PC-9 (cell line): ENCODE measurements at regions not wholly inside any gene's neighbourhood (a gene's known extent, or its start where the extent isn't known, plus 50 kb on each side); places are given as distances from the start of the nearest gene placed in this dataset.
A peak's percentile ranks its signal among the peaks of the same experiment; 100 is the strongest.

Experiments used
- BruUV-seq: library from RNA; stranded (reverse); fragments of 400-500 nt; replicated peaks from 2 replicates; lab custom pipeline; 2021; lab: Mats Ljungman, UMichigan
- CTCF ChIA-PET: fragments of 300-600 bp; sonication (Branson Sonifier 250); formaldehyde crosslinking; loops from one replicate; lab custom pipeline; 2022; ENCODE audit warnings: antibody characterized with exemption; lab: Charles Lee
- POLR2A ChIA-PET: fragments of 300-600 bp; sonication (Branson Sonifier 250); formaldehyde crosslinking; loops from one replicate; lab custom pipeline; 2022; ENCODE audit warnings: antibody characterized with exemption; ENCODE audit not compliant: unreplicated experiment; lab: Charles Lee
- DNase-seq, 2 experiments: peaks; one replicate each; pipeline versions ENCODE4 v3.0.0 to v3.0.0-alpha.2; 2015 to 2022; ENCODE audit warnings: mixed read lengths in 1 of 2
- H2AFZ ChIP-seq: fragments of 200-600 bp; sonication (generic); 2 replicates; pipeline ENCODE4 v1.8.1; 2017; ENCODE audit warnings: antibody characterized with exemption
- H3F3A ChIP-seq: fragments of 200-600 bp; sonication (generic); 2 replicates; pipeline ENCODE4 v1.8.1; 2017; ENCODE audit warnings: antibody characterized with exemption, mild to moderate bottlenecking, low read depth; ENCODE audit not compliant: insufficient read depth
- H3K27ac ChIP-seq: fragments of 200-600 bp; sonication (generic); 2 replicates; pipeline ENCODE4 v1.6.1; 2016; ENCODE audit warnings: mixed run types
- H3K27me3 ChIP-seq: fragments of 200-600 bp; sonication (generic); 2 replicates; pipeline ENCODE4 v1.6.1; 2016; ENCODE audit warnings: low read depth, mixed run types; ENCODE audit not compliant: insufficient read depth
- H3K36me3 ChIP-seq: fragments of 200-600 bp; sonication (generic); 2 replicates; pipeline ENCODE4 v1.6.1; 2016; ENCODE audit warnings: low read depth, mixed run types
- H3K4me1 ChIP-seq: fragments of 200-600 bp; sonication (generic); replicated peaks from 2 replicates; pipeline ENCODE4 v1.6.1; 2016; ENCODE audit warnings: mixed run types; ENCODE audit not compliant: insufficient read depth
- H3K4me2 ChIP-seq: fragments of 200-600 bp; sonication (generic); 2 replicates; pipeline ENCODE4 v1.6.1; 2017; ENCODE audit warnings: mixed run types
- H3K4me3 ChIP-seq: fragments of 200-600 bp; sonication (generic); 2 replicates; pipeline ENCODE4 v1.6.1; 2016; ENCODE audit warnings: mixed run types
- H3K79me2 ChIP-seq: fragments of 200-600 bp; sonication (generic); 2 replicates; pipeline ENCODE4 v1.6.1; 2017; ENCODE audit warnings: low read depth, mixed run types
- H3K9me2 ChIP-seq: fragments of 200-600 bp; sonication (generic); 2 replicates; pipeline ENCODE4 v1.8.1; 2017; ENCODE audit warnings: mild to moderate bottlenecking; ENCODE audit not compliant: insufficient read depth
- H3K9me3 ChIP-seq: fragments of 200-600 bp; sonication (generic); 2 replicates; pipeline ENCODE4 v1.8.1; 2016; ENCODE audit warnings: low read depth; ENCODE audit not compliant: insufficient read depth
- H4K20me1 ChIP-seq: fragments of 200-600 bp; sonication (generic); 2 replicates; pipeline ENCODE4 v1.8.1; 2017; ENCODE audit not compliant: insufficient read depth
- EZH2 ChIP-seq: fragments of 200-600 bp; sonication (generic); IDR thresholded peaks from 2 replicates; pipeline ENCODE4 v1.8.0; 2017; ENCODE audit warnings: antibody characterized with exemption, low read depth
- intact Hi-C: fragments of 100-400 bp; cut with micrococcal nuclease; formaldehyde crosslinking; loops from one replicate; pipeline ENCODE4 v1.10.0; 2022; ENCODE audit not compliant: unreplicated experiment
- TF ChIP-seq, protein P1 (sequence below): fragments of 200-600 bp; sonication (generic); conservative IDR thresholded peaks from 2 replicates; pipeline ENCODE4 v1.6.1; 2017; ENCODE audit warnings: mixed run types, antibody characterized with exemption, mild to moderate bottlenecking, moderate library complexity

DNA sequence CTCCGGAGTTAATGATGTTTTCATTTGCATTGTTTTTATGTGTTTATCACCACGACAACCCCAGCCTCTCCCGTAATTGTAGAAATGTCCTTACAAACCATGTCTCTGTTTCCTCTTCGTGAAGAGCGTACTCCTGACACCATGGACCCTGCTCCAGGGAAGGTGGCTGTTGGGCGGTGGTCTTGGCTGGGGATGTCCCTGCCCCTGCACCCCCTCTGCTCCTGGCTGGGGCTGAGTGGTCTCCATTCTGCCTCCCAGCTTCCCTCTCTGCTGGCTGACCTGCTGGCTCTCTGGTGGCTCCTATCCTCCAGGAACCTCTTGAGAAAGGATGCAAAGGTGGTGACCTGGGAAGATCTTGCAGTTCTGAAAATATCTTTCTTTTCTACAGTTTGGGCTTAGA lies 81.1 kb downstream of the ASB1 start:
- BruUV-seq, result no TSS peak
- intact Hi-C loops, result no loop called here
- TF ChIP-seq EZH2, result no peak
- TF ChIP-seq, protein P1, sequence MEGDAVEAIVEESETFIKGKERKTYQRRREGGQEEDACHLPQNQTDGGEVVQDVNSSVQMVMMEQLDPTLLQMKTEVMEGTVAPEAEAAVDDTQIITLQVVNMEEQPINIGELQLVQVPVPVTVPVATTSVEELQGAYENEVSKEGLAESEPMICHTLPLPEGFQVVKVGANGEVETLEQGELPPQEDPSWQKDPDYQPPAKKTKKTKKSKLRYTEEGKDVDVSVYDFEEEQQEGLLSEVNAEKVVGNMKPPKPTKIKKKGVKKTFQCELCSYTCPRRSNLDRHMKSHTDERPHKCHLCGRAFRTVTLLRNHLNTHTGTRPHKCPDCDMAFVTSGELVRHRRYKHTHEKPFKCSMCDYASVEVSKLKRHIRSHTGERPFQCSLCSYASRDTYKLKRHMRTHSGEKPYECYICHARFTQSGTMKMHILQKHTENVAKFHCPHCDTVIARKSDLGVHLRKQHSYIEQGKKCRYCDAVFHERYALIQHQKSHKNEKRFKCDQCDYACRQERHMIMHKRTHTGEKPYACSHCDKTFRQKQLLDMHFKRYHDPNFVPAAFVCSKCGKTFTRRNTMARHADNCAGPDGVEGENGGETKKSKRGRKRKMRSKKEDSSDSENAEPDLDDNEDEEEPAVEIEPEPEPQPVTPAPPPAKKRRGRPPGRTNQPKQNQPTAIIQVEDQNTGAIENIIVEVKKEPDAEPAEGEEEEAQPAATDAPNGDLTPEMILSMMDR, result no peak

DNA sequence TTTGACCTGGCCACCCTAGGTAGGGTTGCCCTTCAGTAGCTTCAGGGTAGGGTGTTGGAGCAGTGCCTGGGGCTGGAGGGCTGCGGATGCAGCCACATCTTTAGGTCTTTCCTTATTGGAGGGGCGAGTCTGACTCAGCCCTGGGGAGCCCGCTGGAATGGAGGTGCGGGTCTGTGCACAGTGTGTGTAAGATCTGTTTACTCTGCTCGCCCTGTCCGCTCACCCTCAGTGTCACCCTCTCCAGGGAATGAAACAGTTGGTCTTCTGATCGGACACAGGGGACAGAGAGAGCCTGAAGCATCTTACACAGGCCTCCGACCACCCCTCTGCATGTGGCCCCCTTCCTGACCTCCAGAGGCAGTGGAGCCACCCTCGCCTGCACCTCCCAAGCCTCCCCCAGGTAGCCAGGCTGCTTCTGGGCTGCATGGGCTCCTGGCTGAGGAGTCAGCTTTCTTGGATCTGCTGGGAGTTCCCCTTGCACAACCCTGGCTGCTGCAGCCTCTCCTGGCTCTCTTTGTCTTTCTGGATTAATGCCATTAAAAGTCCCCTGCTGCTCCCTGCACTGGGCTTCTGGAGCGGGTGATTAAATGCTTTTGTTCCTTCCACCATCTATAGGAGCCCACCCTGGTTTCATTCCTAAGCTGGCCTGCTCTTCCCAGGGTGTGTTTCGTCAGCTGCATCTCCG lies 82.6 kb downstream of the ASB1 start:
- POLR2A ChIA-PET, result no interaction called here

More for the DNA sequence above, 81.1 kb downstream of the ASB1 start:
- Histone ChIP-seq H3K4me2 (no peak overlapping the region), H3K4me3 (no peak overlapping the region), H3K4me1 (no peaks in the 10 kb centered on the region), H3F3A (no peaks in the 10 kb centered on the region; the same call in 1 of the 2 replicates), H3K9me3 (no peaks in the 10 kb centered on the region), H2AFZ (no peak overlapping the region), H3K9me2 (no peaks in the 10 kb centered on the region), H4K20me1 (peaks cover 4% of the 10 kb centered on the region; the same call in 1 of the 2 replicates), H3K36me3 (no peaks in the 10 kb centered on the region), H3K79me2 (no peaks in the 10 kb centered on the region), H3K27ac (no peak overlapping the region), H3K27me3 (peaks cover 95% of the 10 kb centered on the region)
- DNase-seq, result no peak
- ChIA-PET POLR2A (no interaction called here), CTCF (interaction anchor here (0.7 kb wide), 1 partner anchor 228 kb away, joined by 3 read pairs; no protein-coding TSS in a partner anchor)

DNA sequence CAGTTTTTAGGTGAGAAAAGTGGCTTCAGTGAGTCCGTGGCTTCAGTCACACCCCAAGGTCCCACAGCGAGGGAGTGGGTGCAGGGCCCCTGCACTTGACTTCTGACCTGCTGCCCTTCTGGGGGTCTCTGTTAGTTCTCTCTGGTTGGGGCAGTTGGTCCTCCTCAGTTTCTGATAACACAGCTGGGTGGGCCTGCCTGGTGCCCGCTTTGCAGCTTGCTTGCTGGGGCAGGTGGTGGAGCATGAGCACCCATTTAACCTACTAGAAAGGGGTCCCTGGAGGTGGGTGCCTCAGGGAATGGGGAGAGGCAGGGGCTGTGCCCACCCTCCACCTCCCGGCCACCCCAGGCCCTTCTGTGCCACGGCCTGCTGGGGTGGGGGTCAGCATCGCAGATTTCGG lies 83.2 kb downstream of the ASB1 start:
- H3K27me3 ChIP-seq, result peaks cover 81% of the 10 kb centered on the region
- H3K4me3 ChIP-seq, result no peak overlapping the region
- BruUV-seq, result no TSS peak
- no peak overlapping the region for H3K27ac ChIP-seq
- ChIA-PET CTCF (no interaction called here), POLR2A (no interaction called here)
- peaks cover 4% of the 10 kb centered on the region; the same call in 1 of the 2 replicates for H4K20me1 ChIP-seq
- DNase-seq, result no peak
- no peak overlapping the region for H3K4me2 ChIP-seq
- no peaks in the 10 kb centered on the region for H3K36me3 ChIP-seq
- no peaks in the 10 kb centered on the region for H3K79me2 ChIP-seq
- no peak overlapping the region for H2AFZ ChIP-seq
- TF ChIP-seq EZH2, result no peak
- TF ChIP-seq, protein P1, result no peak
- no peaks in the 10 kb centered on the region for H3K4me1 ChIP-seq
- H3K9me2 ChIP-seq, result no peaks in the 10 kb centered on the region
- no peaks in the 10 kb centered on the region for H3K9me3 ChIP-seq
- H3F3A ChIP-seq, result no peaks in the 10 kb centered on the region; the same call in 1 of the 2 replicates
- intact Hi-C loops, result no loop called here

More for the DNA sequence above, 82.6 kb downstream of the ASB1 start:
- Histone ChIP-seq H3K27ac (no peak overlapping the region), H3K27me3 (peaks cover 87% of the 10 kb centered on the region), H4K20me1 (peaks cover 4% of the 10 kb centered on the region; the same call in 1 of the 2 replicates), H3K9me2 (no peaks in the 10 kb centered on the region), H3K9me3 (no peaks in the 10 kb centered on the region), H2AFZ (no peak overlapping the region), H3K4me2 (no peak overlapping the region), H3K36me3 (no peaks in the 10 kb centered on the region), H3F3A (no peaks in the 10 kb centered on the region; the same call in 1 of the 2 replicates), H3K79me2 (no peaks in the 10 kb centered on the region), H3K4me3 (no peak overlapping the region), H3K4me1 (no peaks in the 10 kb centered on the region)
- TF ChIP-seq, protein P1, result no peak
- no peak for TF ChIP-seq EZH2
- peak in 1 of 2 experiments; percentile 34 for DNase-seq
- intact Hi-C loops, result no loop called here
- CTCF ChIA-PET, result no interaction called here
- no TSS peak for BruUV-seq
